ENCODE measurements at regions not wholly inside any gene's neighbourhood (a gene's known extent, or its start where the extent isn't known, plus 50 kb on each side); places are given as distances from the start of the nearest gene placed in this dataset.

DNA sequence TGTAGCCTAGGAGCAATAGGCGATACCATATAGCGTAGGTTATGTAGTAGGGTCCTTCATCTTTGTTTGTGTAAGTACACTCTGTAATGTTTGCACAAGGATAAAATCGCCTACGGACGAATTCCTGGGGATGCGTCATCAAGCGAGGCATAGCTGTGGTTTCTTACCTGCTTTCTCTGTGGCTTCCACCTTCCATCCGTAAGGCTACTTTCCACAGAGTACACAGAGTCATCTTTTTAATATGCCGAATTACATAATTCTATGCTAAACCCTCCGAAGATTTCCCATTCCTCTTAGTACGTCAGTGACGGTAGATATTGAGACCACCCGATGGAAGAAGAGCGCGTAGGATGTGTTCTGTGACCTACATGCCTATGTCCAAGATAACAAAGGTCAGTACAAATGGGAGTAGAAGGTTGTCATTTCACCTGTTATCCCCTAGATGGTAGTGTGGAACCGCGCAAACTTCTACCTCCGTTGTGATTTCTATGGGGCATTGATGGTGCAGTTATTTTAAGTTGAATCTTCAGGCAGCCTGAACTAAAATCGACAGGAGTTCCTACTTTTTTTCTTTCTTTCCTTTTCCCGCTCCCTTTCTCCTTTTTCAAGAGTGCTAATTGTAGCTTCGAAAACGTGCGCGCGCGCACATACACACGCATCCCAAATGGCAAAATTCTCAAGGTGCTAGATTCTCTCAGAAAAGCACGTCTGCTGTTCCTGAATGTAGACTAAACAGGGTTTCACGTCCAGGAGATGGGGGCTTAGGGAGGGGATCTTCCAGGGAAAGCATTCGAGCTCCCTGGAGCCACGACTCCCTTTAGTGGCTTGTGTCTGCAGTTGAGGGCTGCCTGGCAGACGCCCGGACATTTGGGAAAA, 111.7 kb upstream of the MBL2 start:
- DNase-seq (ENCODE audit: low read depth): peak; percentile 65
- TF ChIP-seq, protein P1, sequence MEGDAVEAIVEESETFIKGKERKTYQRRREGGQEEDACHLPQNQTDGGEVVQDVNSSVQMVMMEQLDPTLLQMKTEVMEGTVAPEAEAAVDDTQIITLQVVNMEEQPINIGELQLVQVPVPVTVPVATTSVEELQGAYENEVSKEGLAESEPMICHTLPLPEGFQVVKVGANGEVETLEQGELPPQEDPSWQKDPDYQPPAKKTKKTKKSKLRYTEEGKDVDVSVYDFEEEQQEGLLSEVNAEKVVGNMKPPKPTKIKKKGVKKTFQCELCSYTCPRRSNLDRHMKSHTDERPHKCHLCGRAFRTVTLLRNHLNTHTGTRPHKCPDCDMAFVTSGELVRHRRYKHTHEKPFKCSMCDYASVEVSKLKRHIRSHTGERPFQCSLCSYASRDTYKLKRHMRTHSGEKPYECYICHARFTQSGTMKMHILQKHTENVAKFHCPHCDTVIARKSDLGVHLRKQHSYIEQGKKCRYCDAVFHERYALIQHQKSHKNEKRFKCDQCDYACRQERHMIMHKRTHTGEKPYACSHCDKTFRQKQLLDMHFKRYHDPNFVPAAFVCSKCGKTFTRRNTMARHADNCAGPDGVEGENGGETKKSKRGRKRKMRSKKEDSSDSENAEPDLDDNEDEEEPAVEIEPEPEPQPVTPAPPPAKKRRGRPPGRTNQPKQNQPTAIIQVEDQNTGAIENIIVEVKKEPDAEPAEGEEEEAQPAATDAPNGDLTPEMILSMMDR (IDR thresholded peaks at IDR 0.05; ENCODE audit: insufficient read depth, low read depth, low read length): peak; percentile 83
- no peak overlapping the region for H3K4me3 ChIP-seq (ENCODE audit: low read depth, low read length)

DNA sequence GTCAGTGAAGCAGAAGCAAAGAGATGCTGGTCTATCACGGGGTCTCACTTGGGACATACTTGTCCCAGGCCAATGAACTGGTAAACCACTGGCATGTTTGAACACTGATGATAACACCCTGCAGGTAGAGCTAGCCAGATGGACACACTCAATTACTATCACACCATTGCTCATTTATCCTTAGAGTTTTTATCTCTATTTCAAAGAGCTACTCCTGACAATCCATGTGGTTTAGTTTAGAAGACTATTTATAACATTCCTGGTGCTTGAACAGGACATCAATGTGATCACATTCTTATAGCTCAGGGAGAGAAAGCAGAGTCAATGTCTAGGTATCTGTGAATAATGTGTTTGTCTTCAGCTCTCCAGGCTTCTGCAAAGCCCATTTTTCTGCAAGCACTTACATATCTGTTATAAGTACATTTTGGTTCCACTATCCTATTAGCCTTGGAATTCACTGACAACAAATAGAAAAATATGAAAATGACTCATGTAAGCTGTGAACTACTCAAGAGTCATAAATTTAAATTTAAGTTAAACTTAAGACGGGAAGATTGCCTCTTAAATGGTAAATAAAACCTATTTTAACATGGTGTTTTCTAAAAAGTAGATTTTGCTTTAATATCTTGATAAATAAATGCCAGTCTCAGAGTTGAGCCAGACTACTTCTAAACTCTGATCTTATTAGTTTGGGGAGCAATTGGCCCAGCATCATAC, 106.7 kb upstream of the MBL2 start:
- peak; percentile 4 for DNase-seq (ENCODE audit: low read depth)
- TF ChIP-seq, protein P1 (IDR thresholded peaks at IDR 0.05; ENCODE audit: insufficient read depth, low read depth, low read length): no peak
- H3K4me3 ChIP-seq (ENCODE audit: low read depth, low read length): no peak overlapping the region

DNA sequence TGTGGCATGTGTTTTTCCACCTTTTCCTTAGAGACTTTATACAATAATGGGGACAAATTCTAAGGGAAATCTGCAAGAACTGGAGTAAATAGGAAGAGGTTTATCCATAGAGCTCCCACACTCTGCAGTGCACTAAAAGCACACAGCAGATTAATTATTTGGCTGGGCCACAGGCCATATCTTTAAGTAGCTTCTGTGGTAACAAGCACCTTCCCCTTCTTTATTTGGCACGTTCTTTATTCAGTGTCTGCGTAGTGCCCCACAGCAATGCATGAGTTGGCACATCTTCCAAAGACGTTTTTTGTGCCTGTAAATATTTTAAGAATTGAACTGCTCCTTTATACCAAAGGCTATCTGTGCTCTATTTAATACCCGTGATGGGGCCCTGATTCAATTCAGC, 104.9 kb upstream of the MBL2 start:
- H3K4me3 ChIP-seq (ENCODE audit: low read depth, low read length): no peak overlapping the region
- TF ChIP-seq, protein P1 (IDR thresholded peaks at IDR 0.05; ENCODE audit: insufficient read depth, low read depth, low read length): no peak
- no peak for DNase-seq (ENCODE audit: low read depth)

DNA sequence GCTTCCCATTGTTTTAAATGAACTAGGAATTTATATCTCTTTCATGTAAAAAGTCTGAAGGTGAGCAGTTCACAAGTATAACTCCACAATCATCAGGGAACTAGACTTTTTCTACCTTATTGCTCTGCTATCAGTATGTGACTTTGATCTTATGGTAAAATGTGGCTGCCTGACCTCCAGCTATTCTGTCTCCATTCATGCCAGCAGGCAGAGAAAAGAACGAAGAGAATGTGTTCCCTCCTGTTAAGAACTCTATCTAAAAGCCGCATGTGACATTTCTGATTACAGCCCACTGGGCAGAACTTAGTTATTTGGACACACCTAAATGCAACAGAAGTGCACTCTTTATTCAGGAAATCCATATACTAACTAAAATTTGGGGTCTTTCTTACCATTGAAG, 102.8 kb upstream of the MBL2 start:
- H3K4me3 ChIP-seq (ENCODE audit: low read depth, low read length): no peak overlapping the region
- DNase-seq (ENCODE audit: low read depth): no peak
- TF ChIP-seq, protein P1 (IDR thresholded peaks at IDR 0.05; ENCODE audit: insufficient read depth, low read depth, low read length): no peak

DNA sequence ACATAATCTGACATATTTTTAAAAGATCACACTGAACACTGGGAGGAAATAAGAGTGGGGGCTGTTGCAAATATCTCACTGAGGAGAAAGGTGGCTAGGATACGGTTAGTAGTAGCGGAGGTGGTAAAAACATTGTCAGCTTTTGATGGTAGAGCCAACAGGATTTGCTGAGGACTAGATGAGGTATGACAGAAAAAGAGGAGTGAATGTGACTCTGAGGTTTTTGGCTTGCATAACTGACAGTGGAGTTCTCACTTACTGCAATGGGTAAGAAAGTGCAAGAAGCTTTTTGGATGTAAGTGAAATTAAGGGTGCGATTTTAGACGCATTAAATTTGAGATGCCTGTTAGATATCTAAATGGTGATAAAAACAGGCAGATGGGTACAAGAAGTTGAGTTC, 102.0 kb upstream of the MBL2 start:
- H3K4me3 ChIP-seq (ENCODE audit: low read depth, low read length): no peak overlapping the region
- no peak for DNase-seq (ENCODE audit: low read depth)
- TF ChIP-seq, protein P1 (IDR thresholded peaks at IDR 0.05; ENCODE audit: insufficient read depth, low read depth, low read length): no peak

DNA sequence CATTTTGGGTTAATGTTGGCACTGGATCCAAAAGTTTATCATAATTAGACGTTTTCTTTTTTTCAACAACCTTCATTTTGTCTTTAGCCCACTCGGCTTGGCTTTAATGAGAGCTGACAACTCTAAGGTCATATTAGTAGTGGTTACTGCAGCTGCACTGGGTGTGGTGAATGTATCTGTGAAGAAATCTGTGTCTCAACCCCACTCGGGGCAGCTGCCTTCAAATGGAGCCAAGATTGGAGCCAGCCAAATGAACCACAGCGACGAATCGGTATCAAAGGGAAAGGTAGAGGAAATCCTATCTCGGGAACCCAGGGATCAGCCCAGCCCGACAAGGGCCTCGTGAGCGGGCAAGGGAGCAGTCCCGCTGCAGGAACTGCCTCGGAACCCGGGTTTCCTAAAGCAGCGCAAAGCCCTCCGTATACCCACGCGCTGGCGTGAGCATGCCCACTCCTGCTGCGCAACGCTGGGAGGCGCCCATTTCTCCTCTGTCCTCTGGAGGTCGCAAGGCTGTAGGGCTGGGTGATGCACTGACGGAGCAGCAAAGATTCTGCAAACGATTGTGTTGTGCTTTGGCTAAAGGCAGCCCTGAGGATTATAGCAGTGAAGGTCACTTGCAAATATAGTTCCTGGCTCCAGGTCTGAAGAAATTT, 98.7 kb upstream of the MBL2 start:
- TF ChIP-seq, protein P1 (IDR thresholded peaks at IDR 0.05; ENCODE audit: insufficient read depth, low read depth, low read length): no peak
- no peak overlapping the region for H3K4me3 ChIP-seq (ENCODE audit: low read depth, low read length)
- no peak for DNase-seq (ENCODE audit: low read depth)
